ENCODE measurements at regions not wholly inside any gene's neighbourhood (a gene's known extent, or its start where the extent isn't known, plus 50 kb on each side); places are given as distances from the start of the nearest gene placed in this dataset.
"Not testable (repeated sequence)": the region's sequence is repeated elsewhere in the genome, so short reads cannot be mapped to it uniquely, and the experiment has no call there.

GRCh38 chr7:91465595-91466061, 201.4 kb downstream of the FZD1 start:
- no peak for DNase-seq

- DNase-seq, result no peak
Observed at GRCh38 chr7:91468256-91468655, 204.0 kb downstream of the FZD1 start.

GRCh38 chr7:91473619-91474018, 209.4 kb downstream of the FZD1 start:
- no peak for DNase-seq

- DNase-seq, result no peak
Observed at GRCh38 chr7:91474074-91474473, 209.8 kb downstream of the FZD1 start.

- DNase-seq, result not testable (repeated sequence)
Observed at GRCh38 chr7:91480470-91480869, 216.2 kb downstream of the FZD1 start.

GRCh38 chr7:91491868-91492267, 227.6 kb downstream of the FZD1 start:
- DNase-seq, result no peak

- no peak for DNase-seq
Observed at GRCh38 chr7:91492317-91492716, 228.1 kb downstream of the FZD1 start.

GRCh38 chr7:91492773-91493172, 228.5 kb downstream of the FZD1 start:
- DNase-seq, result no peak

- DNase-seq, result no peak
Observed at GRCh38 chr7:91494450-91494849, 230.2 kb downstream of the FZD1 start.

GRCh38 chr7:91496251-91496820, 232.1 kb downstream of the FZD1 start:
- no peak for DNase-seq

GRCh38 chr7:91497277-91497676, 233.0 kb downstream of the FZD1 start:
- DNase-seq, result not testable (repeated sequence)

- no peak for DNase-seq
Observed at GRCh38 chr7:91503934-91504555, 239.8 kb downstream of the FZD1 start.

GRCh38 chr7:91504919-91505318, 240.7 kb downstream of the FZD1 start:
- DNase-seq, result no peak

- not testable (repeated sequence) for DNase-seq
Observed at GRCh38 chr7:91506966-91507365, 242.7 kb downstream of the FZD1 start.

GRCh38 chr7:91511861-91512260, 247.6 kb downstream of the FZD1 start:
- not testable (repeated sequence) for DNase-seq

GRCh38 chr7:91512958-91513357, 248.7 kb downstream of the FZD1 start:
- no peak for DNase-seq

- DNase-seq, result no peak
Observed at GRCh38 chr7:91514591-91514990, 250.4 kb downstream of the FZD1 start.

- DNase-seq, result no peak
Observed at GRCh38 chr7:91515961-91516360, 251.7 kb downstream of the FZD1 start.

GRCh38 chr7:91517201-91517785, 253.1 kb downstream of the FZD1 start:
- peak; percentile 5 to 73 for DNase-seq

GRCh38 chr7:91518058-91518457, 253.8 kb downstream of the FZD1 start:
- DNase-seq, result no peak

GRCh38 chr7:91519241-91520158, 255.3 kb downstream of the FZD1 start:
- peak in 1 of 2 experiments; percentile 7 for DNase-seq

GRCh38 chr7:91520645-91521044, 256.4 kb downstream of the FZD1 start:
- peak; percentile 75 to 90 for DNase-seq

GRCh38 chr7:91526404-91526803, 262.2 kb downstream of the FZD1 start:
- no peak for DNase-seq
